GM20000 (cell line): ENCODE measurements at regions not wholly inside any gene's neighbourhood (a gene's known extent, or its start where the extent isn't known, plus 50 kb on each side); places are given as distances from the start of the nearest gene placed in this dataset.
"Not testable (repeated sequence)": the region's sequence is repeated elsewhere in the genome, so short reads cannot be mapped to it uniquely, and the experiment has no call there.

Source experiments
- DNase-seq: peaks from one replicate; pipeline ENCODE4 v3.0.0; 2012; ENCODE audit warnings: low spot score
- TF ChIP-seq, protein P1 (sequence below): IDR thresholded peaks from 2 replicates; pipeline ENCODE4 v1.5.1; 2012; ENCODE audit warnings: mild to moderate bottlenecking, control low read depth; ENCODE audit errors: extremely low read depth, missing control alignments

DNA sequence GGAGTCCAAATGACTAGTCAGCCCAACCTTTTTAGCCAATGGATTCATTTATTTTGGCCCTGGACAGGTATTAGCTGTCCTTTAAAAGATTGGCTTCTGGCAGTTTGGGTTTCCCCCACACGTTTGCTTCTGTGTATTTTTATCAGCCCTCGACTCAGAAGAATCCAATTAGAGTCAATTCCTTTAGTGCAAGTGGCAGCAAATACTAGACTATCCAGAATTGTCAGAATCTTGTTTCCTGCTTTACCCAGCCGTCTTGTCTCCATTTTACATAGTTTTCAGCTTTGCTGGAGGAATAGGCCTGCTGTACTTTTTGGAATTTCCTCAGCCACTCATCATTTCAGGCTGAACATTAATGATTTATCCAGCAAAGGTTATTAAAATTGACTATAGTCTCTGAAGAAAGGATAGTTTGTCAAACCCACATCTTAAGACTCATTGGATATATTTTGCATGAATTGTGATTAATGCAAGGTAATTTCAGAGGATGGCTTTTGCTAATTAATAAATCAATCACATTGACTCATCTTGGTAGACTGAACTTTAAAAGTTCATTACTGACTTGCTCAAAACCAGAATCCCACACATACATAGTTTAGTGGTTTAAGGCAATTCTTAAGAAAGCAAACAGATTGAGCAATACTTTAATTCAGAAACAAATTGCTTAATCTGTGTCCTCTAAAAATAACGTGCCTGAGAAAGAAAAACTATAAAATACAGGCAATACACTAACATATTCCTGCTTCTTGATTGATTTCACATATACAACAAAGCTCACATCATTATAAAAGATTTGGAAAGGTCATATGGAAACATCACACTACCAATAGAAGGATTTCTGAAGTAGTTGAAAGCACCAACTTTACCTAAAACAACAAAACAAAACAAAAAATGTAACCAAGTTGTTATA lies 62.9 kb upstream of the ZNF217 start:
- no peak for DNase-seq
- TF ChIP-seq, protein P1, sequence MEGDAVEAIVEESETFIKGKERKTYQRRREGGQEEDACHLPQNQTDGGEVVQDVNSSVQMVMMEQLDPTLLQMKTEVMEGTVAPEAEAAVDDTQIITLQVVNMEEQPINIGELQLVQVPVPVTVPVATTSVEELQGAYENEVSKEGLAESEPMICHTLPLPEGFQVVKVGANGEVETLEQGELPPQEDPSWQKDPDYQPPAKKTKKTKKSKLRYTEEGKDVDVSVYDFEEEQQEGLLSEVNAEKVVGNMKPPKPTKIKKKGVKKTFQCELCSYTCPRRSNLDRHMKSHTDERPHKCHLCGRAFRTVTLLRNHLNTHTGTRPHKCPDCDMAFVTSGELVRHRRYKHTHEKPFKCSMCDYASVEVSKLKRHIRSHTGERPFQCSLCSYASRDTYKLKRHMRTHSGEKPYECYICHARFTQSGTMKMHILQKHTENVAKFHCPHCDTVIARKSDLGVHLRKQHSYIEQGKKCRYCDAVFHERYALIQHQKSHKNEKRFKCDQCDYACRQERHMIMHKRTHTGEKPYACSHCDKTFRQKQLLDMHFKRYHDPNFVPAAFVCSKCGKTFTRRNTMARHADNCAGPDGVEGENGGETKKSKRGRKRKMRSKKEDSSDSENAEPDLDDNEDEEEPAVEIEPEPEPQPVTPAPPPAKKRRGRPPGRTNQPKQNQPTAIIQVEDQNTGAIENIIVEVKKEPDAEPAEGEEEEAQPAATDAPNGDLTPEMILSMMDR = no peak

- TF ChIP-seq, protein P1 = no peak
- DNase-seq = no peak
Measured at GRCh38 chr20:53655625-53656292, 62.1 kb upstream of the ZNF217 start.

DNA sequence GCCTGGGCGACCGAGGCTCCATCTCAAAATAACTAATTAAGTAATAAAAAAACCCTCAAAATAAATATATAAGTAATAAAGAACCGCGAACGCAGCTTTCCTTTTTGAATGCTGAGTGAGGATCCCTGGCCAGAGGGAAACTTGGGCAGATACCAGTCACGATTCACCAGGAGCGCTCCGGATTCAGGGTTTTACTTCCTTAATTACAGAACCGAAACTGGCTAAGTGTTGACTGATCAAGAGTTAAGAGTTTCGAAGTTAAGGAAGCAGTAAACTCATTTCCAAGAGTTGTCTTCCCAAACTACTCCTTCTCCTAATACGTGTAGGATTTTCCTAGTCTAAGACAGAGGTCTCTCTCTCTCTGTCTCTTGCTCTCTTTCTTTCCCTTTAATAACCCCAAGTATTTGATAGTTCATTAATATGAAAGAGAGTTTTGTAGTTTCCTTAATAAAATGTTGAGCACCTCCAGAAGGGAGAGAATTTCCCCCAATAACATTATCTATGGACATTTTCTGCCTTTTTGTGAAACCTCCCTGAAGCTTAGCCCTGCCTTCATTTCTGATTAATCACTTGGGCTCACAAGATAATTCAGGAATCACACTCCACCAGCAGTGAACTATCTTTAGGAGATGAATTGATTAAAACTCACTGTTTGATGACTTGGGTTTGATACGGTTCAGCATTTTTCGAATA lies 61.4 kb upstream of the ZNF217 start:
- TF ChIP-seq, protein P1 = no peak
- DNase-seq = no peak

GRCh38 chr20:53654521-53654920 lies 60.9 kb upstream of the ZNF217 start:
- not testable (repeated sequence) for DNase-seq

DNA sequence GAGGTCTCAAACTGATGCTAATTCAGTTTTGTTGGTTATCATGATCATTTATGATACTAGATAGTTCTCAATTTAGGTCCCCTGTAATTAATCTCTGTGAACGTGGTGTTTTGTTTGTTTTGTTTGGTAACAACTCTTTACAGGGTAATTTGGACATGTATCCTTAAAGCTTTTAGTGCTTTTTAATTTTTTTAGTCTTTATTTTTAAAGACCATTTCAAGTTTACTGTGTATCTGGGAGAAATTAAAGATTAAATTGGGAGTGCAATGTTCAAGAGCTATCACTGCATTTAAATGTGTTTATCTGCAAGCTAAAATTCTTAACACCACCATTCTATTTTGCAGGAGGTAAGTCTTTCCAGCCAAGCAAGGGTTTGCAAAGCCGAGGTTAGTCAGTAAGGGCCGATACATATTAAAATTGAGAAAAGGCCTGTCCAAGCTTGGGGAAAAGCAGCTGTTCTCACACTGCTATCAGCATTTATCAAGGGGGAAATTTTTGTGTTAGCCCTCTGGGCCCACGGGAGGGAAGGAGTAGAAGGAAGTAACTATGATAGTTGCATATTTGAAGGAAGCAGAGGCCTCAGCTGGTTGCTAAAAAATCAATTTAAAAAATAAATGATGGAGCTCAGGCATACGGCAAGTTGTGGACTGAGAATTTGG lies 59.3 kb upstream of the ZNF217 start:
- no peak for DNase-seq
- TF ChIP-seq, protein P1 = no peak

DNA sequence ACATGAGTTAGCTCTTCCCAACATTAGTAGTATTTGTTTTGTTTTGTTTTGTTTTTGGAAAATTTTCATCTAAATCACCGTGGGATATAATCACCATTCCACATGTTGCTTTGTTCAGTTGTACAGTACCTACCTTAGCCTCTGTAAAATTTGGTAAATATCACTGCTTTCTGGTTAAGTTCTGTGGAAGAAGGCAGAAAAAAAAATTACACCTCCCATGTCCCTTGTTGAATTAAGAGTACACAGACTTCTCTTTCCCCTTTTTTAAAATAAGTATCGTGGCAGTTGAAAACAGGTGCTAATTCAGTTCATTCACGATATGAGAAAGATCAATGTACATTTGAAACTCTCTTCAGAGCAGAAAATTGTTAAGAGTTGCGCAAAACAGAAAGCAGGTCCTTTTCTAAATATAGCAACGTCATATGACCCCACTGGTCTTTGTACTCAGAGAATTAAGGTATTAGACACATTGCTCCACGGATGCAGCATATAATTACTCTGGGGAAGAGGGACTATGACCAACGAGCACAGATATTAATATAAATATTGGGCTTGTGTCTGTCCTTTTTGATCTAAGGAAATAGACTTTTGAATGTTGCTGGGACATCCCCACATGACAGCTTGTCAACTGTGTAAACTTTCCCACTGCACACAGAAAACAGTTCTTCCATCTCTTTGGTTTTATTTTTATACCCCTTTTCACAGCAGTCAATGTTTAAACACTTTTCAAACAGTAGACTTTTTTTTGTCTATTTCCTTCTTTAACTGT lies 58.6 kb upstream of the ZNF217 start:
- TF ChIP-seq, protein P1 = no peak
- DNase-seq = peak; percentile 62

GRCh38 chr20:53649493-53649892 lies 55.9 kb upstream of the ZNF217 start:
- DNase-seq = not testable (repeated sequence)
